ENCODE measurements at regions not wholly inside any gene's neighbourhood (a gene's known extent, or its start where the extent isn't known, plus 50 kb on each side); places are given as distances from the start of the nearest gene placed in this dataset.
"Not testable (repeated sequence)": the region's sequence is repeated elsewhere in the genome, so short reads cannot be mapped to it uniquely, and the experiment has no call there.

- FAIRE-seq; intact Hi-C loops (cut with micrococcal nuclease); dilution Hi-C loops (cut with MboI; ENCODE audit: extremely low pct_ligation_motif_present, low sequenced_read_pairs): not testable (repeated sequence)
These were observed 75.4 kb upstream of the ANKRD30A start for GRCh38 chr10:37049982-37050381.

GRCh38 chr10:37044319-37044718 lies 81.1 kb upstream of the ANKRD30A start:
- H3K27me3 ChIP-seq (ENCODE audit: control insufficient read depth in 2 of 2, insufficient read depth in 2 of 2, low read length in 2 of 2); POLR2A ChIA-PET; H4K20me1 ChIP-seq (replicated peaks; ENCODE audit: control insufficient read depth, extremely low read depth, insufficient read depth, low read length); H3K36me3 ChIP-seq (ENCODE audit: control insufficient read depth in 2 of 2, extremely low read depth in 1 of 2, insufficient read depth in 2 of 2, low read length in 2 of 2); H3K79me2 ChIP-seq (ENCODE audit: control insufficient read depth, insufficient read depth, low read length); H3K9me3 ChIP-seq (replicated peaks; ENCODE audit: control insufficient read depth, insufficient read depth, low read length); H3K27ac ChIP-seq (ENCODE audit: insufficient read depth, low read depth, low read length); H2AFZ ChIP-seq (ENCODE audit: low read depth, low read length); FAIRE-seq; H3K4me1 ChIP-seq (ENCODE audit: control insufficient read depth, extremely low read depth, insufficient read depth, low read length); CTCF ChIA-PET; H3K9ac ChIP-seq (replicated peaks; ENCODE audit: extremely low read depth, insufficient read depth, low read length); H3K9me1 ChIP-seq (replicated peaks; ENCODE audit: control insufficient read depth, extremely low read depth, insufficient read depth, low read length); BruUV-seq (replicated peaks); dilution Hi-C loops (cut with MboI; ENCODE audit: extremely low pct_ligation_motif_present, low sequenced_read_pairs); H3K4me2 ChIP-seq (ENCODE audit: insufficient read depth, low read length); H3K4me3 ChIP-seq (replicated peaks in 1 of 3; ENCODE audit: insufficient read depth in 1 of 3, low read depth in 1 of 3, low read length in 3 of 3); intact Hi-C loops (cut with micrococcal nuclease); DNase-seq (ENCODE audit: low read depth, low spot score): not testable (repeated sequence)

More at GRCh38 chr10:37049982-37050381, 75.4 kb upstream of the ANKRD30A start:
- H3K36me3 ChIP-seq (ENCODE audit: control insufficient read depth in 2 of 2, extremely low read depth in 1 of 2, insufficient read depth in 2 of 2, low read length in 2 of 2); H3K27ac ChIP-seq (ENCODE audit: insufficient read depth, low read depth, low read length); H3K79me2 ChIP-seq (ENCODE audit: control insufficient read depth, insufficient read depth, low read length); H3K4me3 ChIP-seq (replicated peaks in 1 of 3; ENCODE audit: insufficient read depth in 1 of 3, low read depth in 1 of 3, low read length in 3 of 3); DNase-seq (ENCODE audit: low read depth, low spot score); POLR2A ChIA-PET; CTCF ChIA-PET; H3K4me1 ChIP-seq (ENCODE audit: control insufficient read depth, extremely low read depth, insufficient read depth, low read length); H3K9me3 ChIP-seq (replicated peaks; ENCODE audit: control insufficient read depth, insufficient read depth, low read length); H2AFZ ChIP-seq (ENCODE audit: low read depth, low read length); H3K9ac ChIP-seq (replicated peaks; ENCODE audit: extremely low read depth, insufficient read depth, low read length); BruUV-seq (replicated peaks); H4K20me1 ChIP-seq (replicated peaks; ENCODE audit: control insufficient read depth, extremely low read depth, insufficient read depth, low read length); H3K27me3 ChIP-seq (ENCODE audit: control insufficient read depth in 2 of 2, insufficient read depth in 2 of 2, low read length in 2 of 2); H3K4me2 ChIP-seq (ENCODE audit: insufficient read depth, low read length); H3K9me1 ChIP-seq (replicated peaks; ENCODE audit: control insufficient read depth, extremely low read depth, insufficient read depth, low read length): not testable (repeated sequence)

DNA sequence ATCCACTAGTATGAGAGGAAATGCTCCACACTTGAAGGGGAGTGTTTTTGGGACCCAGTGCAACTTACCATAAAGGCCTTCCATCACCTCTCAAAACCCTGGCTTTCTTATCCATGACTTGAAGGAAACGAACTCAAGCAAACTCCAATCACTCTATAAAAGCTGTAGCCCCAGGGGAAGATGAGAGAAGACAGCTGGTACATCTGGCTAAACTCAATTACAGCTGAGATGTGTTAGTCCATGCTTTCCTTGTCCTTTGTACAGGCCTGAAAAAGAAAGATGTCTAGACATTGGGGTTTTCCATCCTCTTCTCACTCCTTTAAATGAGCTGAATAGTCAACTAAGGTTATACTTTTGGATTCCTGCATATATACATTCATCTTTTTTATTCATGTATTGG lies 89.5 kb upstream of the ANKRD30A start:
- Histone ChIP-seq H3K4me3 (replicated peaks in 1 of 3; ENCODE audit: insufficient read depth in 1 of 3, low read depth in 1 of 3, low read length in 3 of 3) (no peak overlapping the region), H2AFZ (ENCODE audit: low read depth, low read length) (no peak overlapping the region), H3K27ac (ENCODE audit: insufficient read depth, low read depth, low read length) (no peak overlapping the region), H3K9ac (replicated peaks; ENCODE audit: extremely low read depth, insufficient read depth, low read length) (no peak overlapping the region), H3K9me1 (replicated peaks; ENCODE audit: control insufficient read depth, extremely low read depth, insufficient read depth, low read length) (no peaks in the 10 kb centered on the region), H3K4me2 (ENCODE audit: insufficient read depth, low read length) (no peak overlapping the region), H3K27me3 (ENCODE audit: control insufficient read depth in 2 of 2, insufficient read depth in 2 of 2, low read length in 2 of 2) (no peaks in the 10 kb centered on the region), H3K4me1 (ENCODE audit: control insufficient read depth, extremely low read depth, insufficient read depth, low read length) (no peaks in the 10 kb centered on the region), H3K36me3 (ENCODE audit: control insufficient read depth in 2 of 2, extremely low read depth in 1 of 2, insufficient read depth in 2 of 2, low read length in 2 of 2) (no peaks in the 10 kb centered on the region), H4K20me1 (replicated peaks; ENCODE audit: control insufficient read depth, extremely low read depth, insufficient read depth, low read length) (no peaks in the 10 kb centered on the region), H3K9me3 (replicated peaks; ENCODE audit: control insufficient read depth, insufficient read depth, low read length) (no peaks in the 10 kb centered on the region), H3K79me2 (ENCODE audit: control insufficient read depth, insufficient read depth, low read length) (no peaks in the 10 kb centered on the region)
- dilution Hi-C loops (cut with MboI; ENCODE audit: extremely low pct_ligation_motif_present, low sequenced_read_pairs) (no loop called here), intact Hi-C loops (cut with micrococcal nuclease) (no loop called here)
- no peak for DNase-seq (ENCODE audit: low read depth, low spot score)
- BruUV-seq (replicated peaks) = no TSS peak
- ChIA-PET CTCF (no interaction called here), POLR2A (no interaction called here)
- no peak for FAIRE-seq
- TF ChIP-seq, protein P1, sequence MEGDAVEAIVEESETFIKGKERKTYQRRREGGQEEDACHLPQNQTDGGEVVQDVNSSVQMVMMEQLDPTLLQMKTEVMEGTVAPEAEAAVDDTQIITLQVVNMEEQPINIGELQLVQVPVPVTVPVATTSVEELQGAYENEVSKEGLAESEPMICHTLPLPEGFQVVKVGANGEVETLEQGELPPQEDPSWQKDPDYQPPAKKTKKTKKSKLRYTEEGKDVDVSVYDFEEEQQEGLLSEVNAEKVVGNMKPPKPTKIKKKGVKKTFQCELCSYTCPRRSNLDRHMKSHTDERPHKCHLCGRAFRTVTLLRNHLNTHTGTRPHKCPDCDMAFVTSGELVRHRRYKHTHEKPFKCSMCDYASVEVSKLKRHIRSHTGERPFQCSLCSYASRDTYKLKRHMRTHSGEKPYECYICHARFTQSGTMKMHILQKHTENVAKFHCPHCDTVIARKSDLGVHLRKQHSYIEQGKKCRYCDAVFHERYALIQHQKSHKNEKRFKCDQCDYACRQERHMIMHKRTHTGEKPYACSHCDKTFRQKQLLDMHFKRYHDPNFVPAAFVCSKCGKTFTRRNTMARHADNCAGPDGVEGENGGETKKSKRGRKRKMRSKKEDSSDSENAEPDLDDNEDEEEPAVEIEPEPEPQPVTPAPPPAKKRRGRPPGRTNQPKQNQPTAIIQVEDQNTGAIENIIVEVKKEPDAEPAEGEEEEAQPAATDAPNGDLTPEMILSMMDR (IDR thresholded peaks at IDR 0.05; ENCODE audit: extremely low read depth in 1 of 2, insufficient read depth in 1 of 2, low read depth in 1 of 2, low read length in 2 of 2) = no peak
- no peak for TF ChIP-seq EZH2 (IDR thresholded peaks at IDR 0.05; ENCODE audit: borderline replicate concordance, low read depth, low read length, severe bottlenecking)
- TF ChIP-seq, protein P2, sequence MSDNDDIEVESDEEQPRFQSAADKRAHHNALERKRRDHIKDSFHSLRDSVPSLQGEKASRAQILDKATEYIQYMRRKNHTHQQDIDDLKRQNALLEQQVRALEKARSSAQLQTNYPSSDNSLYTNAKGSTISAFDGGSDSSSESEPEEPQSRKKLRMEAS (IDR thresholded peaks at IDR 0.05; ENCODE audit: insufficient read depth, insufficient read length) = no peak
- TF ChIP-seq JUN (IDR thresholded peaks at IDR 0.05; ENCODE audit: borderline replicate concordance, insufficient read depth, insufficient read length, low read depth) = no peak
- TF ChIP-seq GATA2 (IDR thresholded peaks at IDR 0.05; ENCODE audit: insufficient read depth, insufficient read length, low read depth, low read length) = no peak
- TF ChIP-seq FOS (IDR thresholded peaks at IDR 0.05; ENCODE audit: borderline replicate concordance, insufficient read depth, low read length) = no peak
- no peak for TF ChIP-seq POLR2AphosphoS5 (IDR thresholded peaks at IDR 0.05; ENCODE audit: insufficient read depth, low read depth, low read length)
- TF ChIP-seq MYC (IDR thresholded peaks at IDR 0.05; ENCODE audit: low read depth, low read length) = no peak
- no peak for TF ChIP-seq POLR2A (IDR thresholded peaks at IDR 0.05; ENCODE audit: low read depth, low read length)

Measured in endothelial cell of umbilical vein (primary cell).